Chondrocyte (in vitro differentiated cells): ENCODE measurements at regions not wholly inside any gene's neighbourhood (a gene's known extent, or its start where the extent isn't known, plus 50 kb on each side); places are given as distances from the start of the nearest gene placed in this dataset.

Source experiments
- DNase-seq: peaks from one replicate; pipeline ENCODE4 v3.0.0; 2021; ENCODE audit warnings: mixed read lengths, low spot score
- H3K27ac Mint-ChIP-seq: one replicate; pipeline ENCODE4 v1.8.0; 2021; ENCODE audit warnings: mild to moderate bottlenecking, moderate library complexity, mixed read lengths; ENCODE audit not compliant: unreplicated experiment
- H3K27me3 Mint-ChIP-seq: 2 replicates; pipeline ENCODE4 v1.8.0; 2021; ENCODE audit warnings: low read depth, mixed read lengths
- H3K36me3 Mint-ChIP-seq: 2 replicates; pipeline ENCODE4 v1.8.0; 2021; ENCODE audit warnings: low read depth, mixed read lengths
- H3K4me1 Mint-ChIP-seq: 2 replicates; pipeline ENCODE4 v1.8.0; 2021; ENCODE audit warnings: low read depth, mild to moderate bottlenecking, mixed read lengths
- H3K4me3 Mint-ChIP-seq: one replicate; pipeline ENCODE4 v1.8.0; 2021; ENCODE audit warnings: mild to moderate bottlenecking, moderate library complexity, mixed read lengths; ENCODE audit not compliant: unreplicated experiment
- H3K9me3 Mint-ChIP-seq: 2 replicates; pipeline ENCODE4 v1.8.0; 2021; ENCODE audit warnings: low read depth, mixed read lengths
- TF ChIP-seq, protein P1 (sequence below): fragments of 200-600 bp; sonication (generic); IDR thresholded peaks from 2 replicates; pipeline ENCODE4 v1.5.0; 2021; ENCODE audit warnings: antibody characterized with exemption, mild to moderate bottlenecking, moderate library complexity

DNA sequence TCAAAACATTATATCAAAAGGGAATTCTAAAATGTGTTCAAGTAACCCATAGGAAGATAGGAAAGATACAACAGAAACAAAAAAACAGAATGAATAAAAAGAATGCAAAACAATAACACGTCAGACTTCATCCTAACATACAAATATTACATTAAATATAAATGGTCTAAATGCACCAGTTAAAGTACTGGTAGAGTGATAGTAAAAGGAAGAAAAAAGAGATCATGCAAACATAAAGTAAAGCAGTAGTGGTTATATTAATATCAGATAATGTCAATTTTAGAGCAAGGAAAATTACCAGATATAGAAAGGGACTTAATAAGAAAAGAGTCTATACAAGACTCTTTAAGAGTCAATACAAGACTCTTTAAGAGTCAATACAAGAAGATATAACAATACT is 755.7 kb downstream of the MCTP2 start:
- TF ChIP-seq, protein P1, sequence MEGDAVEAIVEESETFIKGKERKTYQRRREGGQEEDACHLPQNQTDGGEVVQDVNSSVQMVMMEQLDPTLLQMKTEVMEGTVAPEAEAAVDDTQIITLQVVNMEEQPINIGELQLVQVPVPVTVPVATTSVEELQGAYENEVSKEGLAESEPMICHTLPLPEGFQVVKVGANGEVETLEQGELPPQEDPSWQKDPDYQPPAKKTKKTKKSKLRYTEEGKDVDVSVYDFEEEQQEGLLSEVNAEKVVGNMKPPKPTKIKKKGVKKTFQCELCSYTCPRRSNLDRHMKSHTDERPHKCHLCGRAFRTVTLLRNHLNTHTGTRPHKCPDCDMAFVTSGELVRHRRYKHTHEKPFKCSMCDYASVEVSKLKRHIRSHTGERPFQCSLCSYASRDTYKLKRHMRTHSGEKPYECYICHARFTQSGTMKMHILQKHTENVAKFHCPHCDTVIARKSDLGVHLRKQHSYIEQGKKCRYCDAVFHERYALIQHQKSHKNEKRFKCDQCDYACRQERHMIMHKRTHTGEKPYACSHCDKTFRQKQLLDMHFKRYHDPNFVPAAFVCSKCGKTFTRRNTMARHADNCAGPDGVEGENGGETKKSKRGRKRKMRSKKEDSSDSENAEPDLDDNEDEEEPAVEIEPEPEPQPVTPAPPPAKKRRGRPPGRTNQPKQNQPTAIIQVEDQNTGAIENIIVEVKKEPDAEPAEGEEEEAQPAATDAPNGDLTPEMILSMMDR: no peak
- Mint-ChIP-seq H3K4me3 (no peak overlapping the region), H3K36me3 (peaks cover 4% of the 10 kb centered on the region), H3K9me3 (peaks cover 35% of the 10 kb centered on the region), H3K27ac (no peak overlapping the region), H3K4me1 (no peaks in the 10 kb centered on the region), H3K27me3 (no peaks in the 10 kb centered on the region)
- no peak for DNase-seq

DNA sequence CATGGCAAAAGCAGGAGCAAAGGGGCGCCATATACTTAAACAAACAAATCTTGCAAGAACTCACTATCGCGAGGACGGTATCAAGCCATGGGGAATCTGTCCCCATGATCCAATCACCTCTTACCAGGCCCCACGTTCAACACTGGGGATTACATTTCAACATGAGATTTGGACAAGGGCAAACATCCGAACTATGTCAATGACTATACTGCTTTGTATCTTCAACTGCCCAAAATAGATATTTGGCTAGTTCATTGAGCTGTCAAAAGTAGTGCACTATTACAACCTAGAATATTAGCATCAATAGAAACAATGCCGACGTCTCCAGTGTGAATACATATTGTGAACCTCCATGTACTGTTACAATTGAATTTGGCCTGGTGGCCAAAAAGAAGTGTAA is 760.4 kb downstream of the MCTP2 start:
- DNase-seq: no peak
- TF ChIP-seq, protein P1: no peak
- Mint-ChIP-seq H3K9me3 (peaks cover 21% of the 10 kb centered on the region), H3K27me3 (no peaks in the 10 kb centered on the region), H3K4me1 (no peaks in the 10 kb centered on the region), H3K4me3 (no peak overlapping the region), H3K27ac (no peak overlapping the region), H3K36me3 (peaks cover 4% of the 10 kb centered on the region)

DNA sequence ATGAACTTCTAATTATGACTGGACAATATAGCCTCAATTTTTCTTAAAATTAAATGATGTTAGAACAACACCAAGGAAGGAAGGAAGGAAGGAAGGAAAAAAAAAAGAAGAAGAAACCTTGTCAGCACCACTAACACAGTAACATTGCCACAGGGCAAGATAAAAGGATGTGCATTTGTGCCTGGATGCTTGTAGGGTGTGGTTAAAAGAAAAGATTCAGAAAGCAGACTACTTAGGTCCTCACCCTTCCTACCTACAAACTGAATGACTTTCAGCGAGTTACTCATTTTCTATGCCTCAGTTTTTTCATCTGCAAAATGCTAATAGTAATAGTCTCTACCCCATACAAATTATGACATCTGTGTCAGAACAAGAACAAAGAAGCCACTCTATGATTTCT is 778.3 kb downstream of the MCTP2 start:
- peaks cover 5% of the 10 kb centered on the region for H3K27me3 Mint-ChIP-seq
- H3K27ac Mint-ChIP-seq: no peak overlapping the region
- H3K9me3 Mint-ChIP-seq: peaks cover 12% of the 10 kb centered on the region
- no peak overlapping the region for H3K4me3 Mint-ChIP-seq
- H3K4me1 Mint-ChIP-seq: no peaks in the 10 kb centered on the region
- DNase-seq: no peak
- no peaks in the 10 kb centered on the region for H3K36me3 Mint-ChIP-seq
- TF ChIP-seq, protein P1: no peak

DNA sequence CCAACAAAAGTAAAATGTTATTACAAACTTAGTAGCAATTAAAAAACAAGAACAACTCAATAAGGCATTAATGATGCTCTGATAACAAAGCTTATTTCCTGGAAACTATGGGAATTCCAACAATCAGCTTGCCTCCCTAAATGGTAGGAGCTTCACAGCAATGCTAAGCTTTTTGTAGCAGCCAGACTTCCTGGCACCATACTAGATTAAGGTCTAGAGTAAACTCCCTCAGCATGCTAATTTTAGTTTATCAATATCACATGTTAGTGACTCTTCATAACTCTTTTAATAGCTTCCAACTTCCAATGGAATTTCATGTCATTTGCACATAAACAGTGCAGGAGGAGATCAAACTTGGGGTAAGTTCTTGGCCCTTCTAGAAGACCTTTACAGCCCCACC is 782.0 kb downstream of the MCTP2 start:
- Mint-ChIP-seq H3K27ac (no peak overlapping the region), H3K4me1 (peaks cover 4% of the 10 kb centered on the region), H3K4me3 (no peak overlapping the region), H3K9me3 (peaks cover 8% of the 10 kb centered on the region), H3K27me3 (peaks cover 5% of the 10 kb centered on the region), H3K36me3 (no peaks in the 10 kb centered on the region)
- TF ChIP-seq, protein P1: no peak
- no peak for DNase-seq

DNA sequence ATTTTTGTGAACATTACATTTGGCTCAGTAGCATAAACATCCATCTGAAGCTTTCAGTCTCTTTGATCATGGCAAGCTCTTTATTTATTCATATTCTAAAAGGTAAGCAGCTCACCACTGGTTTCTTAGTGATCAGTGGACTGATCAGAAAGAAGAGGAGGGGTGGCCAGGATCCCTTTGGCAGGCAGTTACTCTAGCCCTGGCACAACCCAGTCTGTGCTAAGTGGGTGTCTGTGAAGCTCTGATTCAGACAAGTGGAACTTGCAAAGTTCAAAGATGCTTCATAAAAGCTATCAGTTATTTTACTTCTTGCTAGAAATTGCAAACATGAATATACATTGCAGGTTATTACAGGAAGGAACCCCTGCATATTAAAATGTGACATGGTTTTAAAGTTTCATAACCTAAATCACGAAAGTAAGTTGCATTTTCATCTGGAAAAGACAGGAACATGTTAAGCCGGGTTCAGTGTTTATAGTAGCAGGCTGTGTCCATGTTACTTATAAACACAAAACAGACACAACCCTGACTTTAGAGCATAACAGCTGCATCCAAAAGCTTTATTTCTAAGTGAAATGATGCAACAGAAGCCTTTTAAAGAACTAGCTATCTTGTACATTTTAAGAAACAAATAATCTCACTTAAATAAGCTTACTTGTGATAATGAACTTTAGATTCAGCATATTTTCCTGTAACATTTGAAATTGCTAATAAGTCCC is 785.3 kb downstream of the MCTP2 start:
- TF ChIP-seq, protein P1: no peak
- Mint-ChIP-seq H3K27ac (no peak overlapping the region), H3K4me3 (no peak overlapping the region), H3K9me3 (peaks cover 5% of the 10 kb centered on the region), H3K36me3 (no peaks in the 10 kb centered on the region), H3K27me3 (no peaks in the 10 kb centered on the region), H3K4me1 (peaks cover 13% of the 10 kb centered on the region)
- no peak for DNase-seq
